CD4-positive, CD25-positive, alpha-beta regulatory T cell (primary cell): ENCODE measurements at regions not wholly inside any gene's neighbourhood (a gene's known extent, or its start where the extent isn't known, plus 50 kb on each side); places are given as distances from the start of the nearest gene placed in this dataset.

Experiments used
- ATAC-seq, 2 donors: fragments of 150-1000 bp; cut with Tn5 transposase; one replicate each; pipeline ENCODE4 v1.10.0; 2021; ENCODE audit warnings: low read depth in 2 of 2, moderate number of reproducible peaks in 2 of 2, moderate library complexity in 1 of 2
- DNase-seq, 3 donors: peaks; one replicate each; pipeline versions ENCODE4 v3.0.0 to v3.0.0-alpha.2; 2012 to 2022; ENCODE audit warnings: mixed read lengths in 1 of 3
- H3K27ac ChIP-seq: one replicate; pipeline ENCODE4 v1.7.0; 2013; ENCODE audit warnings: mild to moderate bottlenecking, low read length; ENCODE audit not compliant: insufficient read depth, poor library complexity, severe bottlenecking
- H3K27me3 ChIP-seq: one replicate; pipeline ENCODE4 v1.7.0; 2013; ENCODE audit warnings: low read length; ENCODE audit not compliant: control insufficient read depth, insufficient read depth
- H3K36me3 ChIP-seq: one replicate; pipeline ENCODE4 v1.7.0; 2013; ENCODE audit warnings: mild to moderate bottlenecking, low read length, moderate library complexity; ENCODE audit not compliant: control insufficient read depth, insufficient read depth
- H3K4me1 ChIP-seq: 2 replicates; pipeline ENCODE4 v1.7.0; 2013; ENCODE audit warnings: mild to moderate bottlenecking, low read length; ENCODE audit not compliant: insufficient read depth, control insufficient read depth, poor library complexity, severe bottlenecking
- H3K4me3 ChIP-seq: one replicate; pipeline ENCODE4 v1.7.0; 2013; ENCODE audit warnings: low read depth, mild to moderate bottlenecking, low read length, moderate library complexity
- H3K9me3 ChIP-seq, 2 experiments: 1 replicate in 1 of 2; 2 replicates in 1 of 2; pipeline ENCODE4 v1.7.0; 2013; ENCODE audit warnings: low read length in 2 of 2, mild to moderate bottlenecking in 1 of 2, moderate library complexity in 1 of 2; ENCODE audit not compliant: control insufficient read depth in 2 of 2
- H3K27ac Mint-ChIP-seq, 3 donors: one replicate each; pipeline ENCODE4 v1.8.0; 2020 to 2022; ENCODE audit warnings: mild to moderate bottlenecking in 3 of 3, mixed read lengths in 3 of 3, moderate library complexity in 2 of 3
- H3K27me3 Mint-ChIP-seq: one replicate; pipeline ENCODE4 v1.8.0; 2022; ENCODE audit warnings: mild to moderate bottlenecking, mixed read lengths
- H3K36me3 Mint-ChIP-seq: one replicate; pipeline ENCODE4 v1.8.0; 2020; ENCODE audit warnings: mixed read lengths
- H3K4me1 Mint-ChIP-seq, 4 donors: one replicate each; pipeline ENCODE4 v1.8.0; 2020 to 2022; ENCODE audit warnings: mixed read lengths in 4 of 4, mild to moderate bottlenecking in 1 of 4
- H3K4me3 Mint-ChIP-seq, 4 donors: one replicate each; pipeline ENCODE4 v1.8.0; 2020 to 2022; ENCODE audit warnings: mild to moderate bottlenecking in 4 of 4, mixed read lengths in 4 of 4, moderate library complexity in 3 of 4
- H3K9me3 Mint-ChIP-seq, 7 donors: one replicate each; pipeline ENCODE4 v1.8.0; 2020 to 2022; ENCODE audit warnings: mixed read lengths in 7 of 7, mild to moderate bottlenecking in 3 of 7, moderate library complexity in 2 of 7

- no peaks in the 10 kb centered on the region for H3K9me3 ChIP-seq
- H3K27ac ChIP-seq = no peak overlapping the region
- H3K4me3 ChIP-seq = no peak overlapping the region
- ATAC-seq (no peak), DNase-seq (no peak)
- no peak overlapping the region for H3K27ac Mint-ChIP-seq
- no peak overlapping the region for H3K4me3 Mint-ChIP-seq
- no peaks in the 10 kb centered on the region for H3K4me1 Mint-ChIP-seq
- H3K9me3 Mint-ChIP-seq = peaks cover 0 to 8% (median 1%) of the 10 kb centered on the region in 7 donors
- H3K36me3 Mint-ChIP-seq = no peaks in the 10 kb centered on the region
- no peaks in the 10 kb centered on the region for H3K27me3 ChIP-seq
- H3K36me3 ChIP-seq = no peaks in the 10 kb centered on the region
- H3K4me1 ChIP-seq = no peaks in the 10 kb centered on the region
- H3K27me3 Mint-ChIP-seq = no peaks in the 10 kb centered on the region
Observed at GRCh38 chr18:42563995-42564394, 551.5 kb downstream of the RIT2 start.

- Histone ChIP-seq H3K27me3 (no peaks in the 10 kb centered on the region), H3K9me3 (no peaks in the 10 kb centered on the region), H3K4me1 (no peaks in the 10 kb centered on the region), H3K36me3 (no peaks in the 10 kb centered on the region), H3K27ac (no peak overlapping the region), H3K4me3 (no peak overlapping the region)
- no peaks in the 10 kb centered on the region for H3K4me1 Mint-ChIP-seq
- DNase-seq = no peak
- no peak overlapping the region for H3K4me3 Mint-ChIP-seq
- H3K27ac Mint-ChIP-seq = no peak overlapping the region
- H3K27me3 Mint-ChIP-seq = no peaks in the 10 kb centered on the region
- H3K36me3 Mint-ChIP-seq = no peaks in the 10 kb centered on the region
- no peak for ATAC-seq
- H3K9me3 Mint-ChIP-seq = peaks cover 0 to 11% (median 1%) of the 10 kb centered on the region in 7 donors
Observed at GRCh38 chr18:42564761-42565160, 550.7 kb downstream of the RIT2 start.

GRCh38 chr18:42568773-42569172 lies 546.7 kb downstream of the RIT2 start:
- Histone ChIP-seq H3K4me1 (no peaks in the 10 kb centered on the region), H3K27ac (no peak overlapping the region), H3K36me3 (no peaks in the 10 kb centered on the region), H3K9me3 (no peaks in the 10 kb centered on the region), H3K4me3 (no peak overlapping the region), H3K27me3 (no peaks in the 10 kb centered on the region)
- Mint-ChIP-seq H3K4me3 (no peak overlapping the region), H3K27ac (no peak overlapping the region), H3K36me3 (no peaks in the 10 kb centered on the region), H3K27me3 (no peaks in the 10 kb centered on the region), H3K9me3 (peaks cover 0 to 23% (median 2%) of the 10 kb centered on the region in 7 donors), H3K4me1 (no peaks in the 10 kb centered on the region)
- DNase-seq = no peak
- no peak for ATAC-seq

GRCh38 chr18:42574871-42575270 lies 540.6 kb downstream of the RIT2 start:
- DNase-seq = no peak
- Mint-ChIP-seq H3K4me1 (no peaks in the 10 kb centered on the region), H3K27ac (no peak overlapping the region), H3K4me3 (no peak overlapping the region), H3K27me3 (no peaks in the 10 kb centered on the region), H3K36me3 (no peaks in the 10 kb centered on the region), H3K9me3 (peaks cover 0 to 17% (median 3%) of the 10 kb centered on the region in 7 donors)
- no peaks in the 10 kb centered on the region for H3K4me1 ChIP-seq
- H3K27me3 ChIP-seq = no peaks in the 10 kb centered on the region
- no peak overlapping the region for H3K27ac ChIP-seq
- no peak for ATAC-seq
- H3K4me3 ChIP-seq = no peak overlapping the region
- no peaks in the 10 kb centered on the region for H3K9me3 ChIP-seq
- no peaks in the 10 kb centered on the region for H3K36me3 ChIP-seq

- H3K9me3 ChIP-seq = no peaks in the 10 kb centered on the region
- no peaks in the 10 kb centered on the region for H3K36me3 Mint-ChIP-seq
- no peak overlapping the region for H3K4me3 Mint-ChIP-seq
- no peaks in the 10 kb centered on the region for H3K27me3 ChIP-seq
- H3K27me3 Mint-ChIP-seq = no peaks in the 10 kb centered on the region
- no peak overlapping the region for H3K4me3 ChIP-seq
- no peaks in the 10 kb centered on the region for H3K4me1 Mint-ChIP-seq
- peaks cover 0 to 18% (median 3%) of the 10 kb centered on the region in 7 donors for H3K9me3 Mint-ChIP-seq
- no peaks in the 10 kb centered on the region for H3K36me3 ChIP-seq
- no peak overlapping the region for H3K27ac Mint-ChIP-seq
- no peaks in the 10 kb centered on the region for H3K4me1 ChIP-seq
- no peak overlapping the region for H3K27ac ChIP-seq
- DNase-seq = no peak
- ATAC-seq = no peak
Observed at GRCh38 chr18:42576124-42576523, 539.4 kb downstream of the RIT2 start.

DNA sequence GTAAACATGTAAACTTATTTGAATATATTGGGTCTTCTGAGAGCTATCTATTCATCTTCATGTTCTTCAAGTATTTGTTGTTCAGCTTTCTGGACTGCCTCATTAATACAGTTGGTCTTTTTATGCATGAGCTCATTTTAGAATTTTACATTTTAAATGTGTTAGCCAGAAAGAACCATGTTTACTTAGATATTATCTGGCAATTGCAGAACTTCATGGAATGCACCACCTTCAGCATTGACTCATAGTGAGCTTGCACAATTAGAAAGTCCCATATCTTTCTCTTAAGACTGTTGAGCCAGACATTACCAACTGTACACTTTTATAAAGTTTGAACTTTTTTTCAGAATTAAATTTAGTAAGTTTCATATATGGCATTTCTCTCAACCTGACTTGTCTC lies 536.7 kb downstream of the RIT2 start:
- H3K9me3 Mint-ChIP-seq = peaks cover 0 to 11% (median 3%) of the 10 kb centered on the region in 7 donors
- Histone ChIP-seq H3K27ac (no peak overlapping the region), H3K4me3 (no peak overlapping the region), H3K36me3 (no peaks in the 10 kb centered on the region), H3K27me3 (no peaks in the 10 kb centered on the region), H3K4me1 (no peaks in the 10 kb centered on the region), H3K9me3 (no peaks in the 10 kb centered on the region)
- H3K27ac Mint-ChIP-seq = no peak overlapping the region
- no peaks in the 10 kb centered on the region for H3K27me3 Mint-ChIP-seq
- no peaks in the 10 kb centered on the region for H3K36me3 Mint-ChIP-seq
- DNase-seq (no peak), ATAC-seq (no peak)
- H3K4me1 Mint-ChIP-seq = no peaks in the 10 kb centered on the region
- no peak overlapping the region for H3K4me3 Mint-ChIP-seq

- no peak overlapping the region for H3K27ac ChIP-seq
- DNase-seq = no peak
- H3K9me3 ChIP-seq = no peaks in the 10 kb centered on the region
- no peak overlapping the region for H3K4me3 ChIP-seq
- no peaks in the 10 kb centered on the region for H3K36me3 Mint-ChIP-seq
- no peaks in the 10 kb centered on the region for H3K27me3 ChIP-seq
- H3K9me3 Mint-ChIP-seq = peaks cover 0 to 8% (median 4%) of the 10 kb centered on the region in 7 donors
- H3K4me3 Mint-ChIP-seq = no peak overlapping the region
- no peak for ATAC-seq
- no peaks in the 10 kb centered on the region for H3K36me3 ChIP-seq
- no peaks in the 10 kb centered on the region for H3K27me3 Mint-ChIP-seq
- no peaks in the 10 kb centered on the region for H3K4me1 Mint-ChIP-seq
- H3K4me1 ChIP-seq = no peaks in the 10 kb centered on the region
- no peak overlapping the region for H3K27ac Mint-ChIP-seq
Observed at GRCh38 chr18:42582266-42582665, 533.2 kb downstream of the RIT2 start.

DNA sequence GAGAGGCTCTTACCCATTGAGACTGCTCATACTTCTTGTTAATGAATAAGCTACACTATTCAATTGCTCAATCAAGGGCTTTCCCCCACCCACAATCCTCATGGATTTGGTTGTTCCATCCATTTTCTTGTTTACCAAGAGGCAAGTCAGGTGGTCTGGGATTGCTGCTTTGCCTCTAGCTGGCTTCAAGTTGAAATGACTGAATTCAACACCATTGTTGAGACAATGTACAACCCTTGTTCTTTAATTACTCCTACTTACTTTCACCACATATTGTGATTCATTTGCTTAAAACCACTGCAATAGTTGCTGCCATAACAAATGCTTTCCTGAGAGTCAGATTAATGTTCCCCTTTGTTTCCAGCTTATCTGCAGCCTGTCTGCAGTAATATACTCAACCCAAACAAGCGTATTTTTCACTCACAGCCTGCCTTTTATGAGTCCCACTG lies 532.2 kb downstream of the RIT2 start:
- Histone ChIP-seq H3K4me1 (no peaks in the 10 kb centered on the region), H3K27ac (no peak overlapping the region), H3K4me3 (no peak overlapping the region), H3K36me3 (no peaks in the 10 kb centered on the region), H3K27me3 (no peaks in the 10 kb centered on the region), H3K9me3 (no peaks in the 10 kb centered on the region)
- no peak overlapping the region for H3K4me3 Mint-ChIP-seq
- H3K4me1 Mint-ChIP-seq = no peaks in the 10 kb centered on the region
- ATAC-seq (no peak), DNase-seq (no peak)
- no peak overlapping the region for H3K27ac Mint-ChIP-seq
- peaks cover 0 to 10% (median 5%) of the 10 kb centered on the region in 7 donors for H3K9me3 Mint-ChIP-seq
- no peaks in the 10 kb centered on the region for H3K36me3 Mint-ChIP-seq
- no peaks in the 10 kb centered on the region for H3K27me3 Mint-ChIP-seq
